ENCODE measurements at regions not wholly inside any gene's neighbourhood (a gene's known extent, or its start where the extent isn't known, plus 50 kb on each side); places are given as distances from the start of the nearest gene placed in this dataset.

DNA sequence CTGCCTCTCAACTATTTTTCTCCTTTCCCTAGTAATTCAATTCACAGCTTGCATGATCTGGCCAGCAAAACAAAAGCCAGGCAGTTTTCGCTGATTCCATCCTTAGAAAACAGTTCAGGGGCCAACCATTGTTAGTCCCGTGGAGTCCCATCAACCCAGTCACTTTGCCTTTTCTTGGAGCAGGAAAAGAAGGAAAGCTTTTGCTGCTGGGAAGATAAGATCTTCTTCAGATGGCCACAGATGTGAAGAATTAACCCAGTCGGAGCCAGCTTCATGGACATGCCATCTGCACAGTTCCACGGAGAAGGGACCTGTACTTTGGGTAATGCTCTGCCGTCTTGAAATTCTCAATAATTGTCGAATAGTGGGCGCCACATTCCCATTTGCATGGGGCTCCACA is 76.9 kb upstream of the TSHZ2 start:
- TF ChIP-seq CTCF (conservative IDR thresholded peaks at IDR 0.05 in 1 of 2, IDR thresholded peaks at IDR 0.05 in 1 of 2; ENCODE audit: low read depth in 1 of 2, low read length in 2 of 2) (no peak), EZH2 (IDR thresholded peaks at IDR 0.05; ENCODE audit: low read length, missing control alignments) (no peak)
